ENCODE measurements at regions not wholly inside any gene's neighbourhood (a gene's known extent, or its start where the extent isn't known, plus 50 kb on each side); places are given as distances from the start of the nearest gene placed in this dataset.

DNA sequence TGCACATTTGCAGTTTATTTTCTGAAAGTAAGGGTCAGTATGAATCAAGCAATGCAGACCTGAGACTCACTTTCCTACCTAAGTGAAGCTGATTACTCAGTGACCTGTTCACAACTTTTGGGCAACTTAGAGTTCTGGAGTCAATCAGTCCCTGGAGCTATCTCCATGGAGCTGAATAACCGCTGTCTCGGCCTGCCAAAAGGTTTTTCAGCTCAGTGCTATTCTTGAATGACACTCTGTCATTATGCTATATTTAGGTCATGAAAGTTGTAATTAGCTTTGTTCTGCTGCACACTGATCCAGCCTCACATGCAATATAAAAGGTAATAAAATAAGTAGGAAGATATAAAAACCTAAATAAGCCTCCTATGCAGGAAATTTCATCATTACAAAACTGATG is 356.0 kb downstream of the BMP2 start:
- TF ChIP-seq, protein P1, sequence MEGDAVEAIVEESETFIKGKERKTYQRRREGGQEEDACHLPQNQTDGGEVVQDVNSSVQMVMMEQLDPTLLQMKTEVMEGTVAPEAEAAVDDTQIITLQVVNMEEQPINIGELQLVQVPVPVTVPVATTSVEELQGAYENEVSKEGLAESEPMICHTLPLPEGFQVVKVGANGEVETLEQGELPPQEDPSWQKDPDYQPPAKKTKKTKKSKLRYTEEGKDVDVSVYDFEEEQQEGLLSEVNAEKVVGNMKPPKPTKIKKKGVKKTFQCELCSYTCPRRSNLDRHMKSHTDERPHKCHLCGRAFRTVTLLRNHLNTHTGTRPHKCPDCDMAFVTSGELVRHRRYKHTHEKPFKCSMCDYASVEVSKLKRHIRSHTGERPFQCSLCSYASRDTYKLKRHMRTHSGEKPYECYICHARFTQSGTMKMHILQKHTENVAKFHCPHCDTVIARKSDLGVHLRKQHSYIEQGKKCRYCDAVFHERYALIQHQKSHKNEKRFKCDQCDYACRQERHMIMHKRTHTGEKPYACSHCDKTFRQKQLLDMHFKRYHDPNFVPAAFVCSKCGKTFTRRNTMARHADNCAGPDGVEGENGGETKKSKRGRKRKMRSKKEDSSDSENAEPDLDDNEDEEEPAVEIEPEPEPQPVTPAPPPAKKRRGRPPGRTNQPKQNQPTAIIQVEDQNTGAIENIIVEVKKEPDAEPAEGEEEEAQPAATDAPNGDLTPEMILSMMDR (IDR thresholded peaks at IDR 0.05) = no peak
- TF ChIP-seq MYC (IDR thresholded peaks at IDR 0.05; ENCODE audit: borderline replicate concordance, low read length) = no peak

All from A549 (cell line).